HG03159 (cell line): ENCODE measurements at regions not wholly inside any gene's neighbourhood (a gene's known extent, or its start where the extent isn't known, plus 50 kb on each side); places are given as distances from the start of the nearest gene placed in this dataset.
"Not testable (repeated sequence)": the region's sequence is repeated elsewhere in the genome, so short reads cannot be mapped to it uniquely, and the experiment has no call there.

Experiments
- ATAC-seq: cut with Tn5 transposase; IDR thresholded peaks from one replicate; pipeline ENCODE4 v1.9.1; 2021; ENCODE audit warnings: mild to moderate bottlenecking, moderate library complexity; ENCODE audit not compliant: unreplicated experiment

- no peak for ATAC-seq
Measured at GRCh38 chr4:100042235-100042634, 92.2 kb upstream of the H2AZ1 start.

GRCh38 chr4:100041646-100042045 is 91.6 kb upstream of the H2AZ1 start:
- ATAC-seq = no peak

GRCh38 chr4:100034023-100034664 is 84.1 kb upstream of the H2AZ1 start:
- no peak for ATAC-seq

- ATAC-seq = no peak
Measured at GRCh38 chr4:100026066-100026465, 76.0 kb upstream of the H2AZ1 start.

- ATAC-seq = no peak
Measured at GRCh38 chr4:100023800-100024199, 73.7 kb upstream of the H2AZ1 start.

GRCh38 chr4:100022792-100023222 is 72.7 kb upstream of the H2AZ1 start:
- ATAC-seq = no peak

GRCh38 chr4:100019821-100020220 is 69.7 kb upstream of the H2AZ1 start:
- no peak for ATAC-seq

GRCh38 chr4:100017637-100018310 is 67.7 kb upstream of the H2AZ1 start:
- ATAC-seq = peak; percentile 68

- no peak for ATAC-seq
Measured at GRCh38 chr4:100016191-100016590, 66.1 kb upstream of the H2AZ1 start.

- ATAC-seq = no peak
Measured at GRCh38 chr4:100014616-100015015, 64.5 kb upstream of the H2AZ1 start.

- no peak for ATAC-seq
Measured at GRCh38 chr4:100009490-100009889, 59.4 kb upstream of the H2AZ1 start.

- no peak for ATAC-seq
Measured at GRCh38 chr4:100008048-100008447, 58.0 kb upstream of the H2AZ1 start.

- ATAC-seq = not testable (repeated sequence)
Measured at GRCh38 chr4:100006161-100006560, 56.1 kb upstream of the H2AZ1 start.
